ENCODE measurements at regions not wholly inside any gene's neighbourhood (a gene's known extent, or its start where the extent isn't known, plus 50 kb on each side); places are given as distances from the start of the nearest gene placed in this dataset.

DNA sequence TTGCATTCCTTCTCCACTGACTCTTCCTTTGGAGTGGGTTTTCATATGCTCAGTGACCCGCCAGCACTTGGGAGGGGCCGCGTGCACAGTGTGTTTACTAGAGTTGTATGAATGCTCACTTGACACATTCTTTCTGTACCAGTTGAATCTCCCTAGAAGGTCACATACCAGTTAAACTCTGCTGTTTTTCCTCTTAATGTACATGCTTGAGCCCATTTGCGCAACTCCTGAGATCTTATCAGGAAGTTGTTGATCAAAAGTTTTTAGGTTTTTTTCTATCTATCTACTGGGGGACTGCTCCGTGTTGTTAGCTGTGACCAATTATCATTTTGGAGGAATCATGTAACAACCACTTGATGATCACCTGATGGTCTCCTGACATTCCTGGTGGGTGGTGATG lies 392.7 kb downstream of the CDH9 start:
- no peak for TF ChIP-seq MAFK (IDR thresholded peaks at IDR 0.05; ENCODE audit: low read depth, low read length)
- TF ChIP-seq, protein P1, sequence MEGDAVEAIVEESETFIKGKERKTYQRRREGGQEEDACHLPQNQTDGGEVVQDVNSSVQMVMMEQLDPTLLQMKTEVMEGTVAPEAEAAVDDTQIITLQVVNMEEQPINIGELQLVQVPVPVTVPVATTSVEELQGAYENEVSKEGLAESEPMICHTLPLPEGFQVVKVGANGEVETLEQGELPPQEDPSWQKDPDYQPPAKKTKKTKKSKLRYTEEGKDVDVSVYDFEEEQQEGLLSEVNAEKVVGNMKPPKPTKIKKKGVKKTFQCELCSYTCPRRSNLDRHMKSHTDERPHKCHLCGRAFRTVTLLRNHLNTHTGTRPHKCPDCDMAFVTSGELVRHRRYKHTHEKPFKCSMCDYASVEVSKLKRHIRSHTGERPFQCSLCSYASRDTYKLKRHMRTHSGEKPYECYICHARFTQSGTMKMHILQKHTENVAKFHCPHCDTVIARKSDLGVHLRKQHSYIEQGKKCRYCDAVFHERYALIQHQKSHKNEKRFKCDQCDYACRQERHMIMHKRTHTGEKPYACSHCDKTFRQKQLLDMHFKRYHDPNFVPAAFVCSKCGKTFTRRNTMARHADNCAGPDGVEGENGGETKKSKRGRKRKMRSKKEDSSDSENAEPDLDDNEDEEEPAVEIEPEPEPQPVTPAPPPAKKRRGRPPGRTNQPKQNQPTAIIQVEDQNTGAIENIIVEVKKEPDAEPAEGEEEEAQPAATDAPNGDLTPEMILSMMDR (conservative IDR thresholded peaks at IDR 0.05; ENCODE audit: low read depth, low read length) = no peak
- no peak for TF ChIP-seq POLR2A (IDR thresholded peaks at IDR 0.05; ENCODE audit: low read depth, low read length)
- no peak for TF ChIP-seq MAZ (IDR thresholded peaks at IDR 0.05; ENCODE audit: borderline replicate concordance, low read depth, low read length)
- TF ChIP-seq SMC3 (IDR thresholded peaks at IDR 0.05; ENCODE audit: low read depth, low read length) = no peak
- TF ChIP-seq CEBPB (IDR thresholded peaks at IDR 0.05; ENCODE audit: low read depth, low read length) = no peak
- no peak for TF ChIP-seq RCOR1 (IDR thresholded peaks at IDR 0.05; ENCODE audit: insufficient replicate concordance, low read length)
- TF ChIP-seq, protein P2, sequence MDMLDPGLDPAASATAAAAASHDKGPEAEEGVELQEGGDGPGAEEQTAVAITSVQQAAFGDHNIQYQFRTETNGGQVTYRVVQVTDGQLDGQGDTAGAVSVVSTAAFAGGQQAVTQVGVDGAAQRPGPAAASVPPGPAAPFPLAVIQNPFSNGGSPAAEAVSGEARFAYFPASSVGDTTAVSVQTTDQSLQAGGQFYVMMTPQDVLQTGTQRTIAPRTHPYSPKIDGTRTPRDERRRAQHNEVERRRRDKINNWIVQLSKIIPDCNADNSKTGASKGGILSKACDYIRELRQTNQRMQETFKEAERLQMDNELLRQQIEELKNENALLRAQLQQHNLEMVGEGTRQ (IDR thresholded peaks at IDR 0.05; ENCODE audit: low read depth, low read length) = no peak
- TF ChIP-seq RFX5 (IDR thresholded peaks at IDR 0.05; ENCODE audit: low read depth, low read length) = no peak
- TF ChIP-seq RAD21 (IDR thresholded peaks at IDR 0.05; ENCODE audit: low read length) = no peak
- TF ChIP-seq CHD1 (IDR thresholded peaks at IDR 0.05; ENCODE audit: low read depth, low read length) = no peak
- no peak for TF ChIP-seq NFE2L2 (IDR thresholded peaks at IDR 0.05; ENCODE audit: low read depth, low read length)
- no peak for TF ChIP-seq ELK1 (IDR thresholded peaks at IDR 0.05; ENCODE audit: borderline replicate concordance, low read depth, low read length)

Data from IMR-90 (cell line).